Stimulated activated naive CD8-positive, alpha-beta T cell treated with anti-CD3 and anti-CD28 coated beads, Interleukin-15, Interleukin-2, amounts not matched to agents 100 U/mL and 50 U/mL, for 24 hours (primary cell): ENCODE measurements at regions not wholly inside any gene's neighbourhood (a gene's known extent, or its start where the extent isn't known, plus 50 kb on each side); places are given as distances from the start of the nearest gene placed in this dataset.

Experiments used
- ATAC-seq: fragments of 150-1000 bp; cut with Tn5 transposase; one replicate; pipeline ENCODE4 v1.10.0; 2021
- DNase-seq: peaks from one replicate; pipeline ENCODE4 v3.0.0; 2021

DNA sequence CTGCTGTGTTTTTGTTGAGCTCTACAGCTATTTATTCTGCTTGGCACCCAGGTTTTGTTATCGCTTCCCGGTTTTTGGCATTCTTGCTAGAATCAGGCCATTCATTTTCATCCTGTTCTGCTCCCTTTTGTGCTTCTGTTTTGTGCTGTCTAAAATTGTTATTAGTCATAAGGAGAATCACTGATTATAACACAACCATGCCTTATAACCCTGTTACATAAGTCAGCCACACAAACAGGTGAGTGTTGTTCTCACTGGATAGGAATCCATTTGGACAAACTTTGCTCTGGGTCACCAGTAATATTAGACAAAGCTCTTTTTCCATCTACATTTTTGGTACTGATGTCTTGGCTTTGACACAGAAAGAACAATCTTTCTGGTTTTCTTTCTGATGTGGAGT is 622.8 kb downstream of the PSAT1 start:
- no peak for DNase-seq
- no peak for ATAC-seq

DNA sequence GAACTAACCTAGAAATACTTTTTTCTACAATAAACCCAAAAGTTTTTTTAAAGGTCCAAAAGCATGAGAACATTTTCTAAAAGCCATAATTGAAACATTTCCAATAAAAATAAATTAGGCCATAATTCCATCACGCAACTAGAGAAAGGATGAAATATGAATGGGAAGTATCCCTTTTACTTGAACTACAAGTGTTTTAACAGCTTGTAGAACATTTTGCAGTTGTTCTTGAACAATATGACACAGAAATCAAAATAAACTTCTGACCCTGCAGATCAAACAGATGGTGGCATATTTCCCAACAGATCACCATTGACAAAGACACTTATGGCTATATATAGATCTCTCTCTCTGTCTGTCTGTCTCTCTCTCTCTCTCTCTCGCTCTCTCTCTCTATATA is 624.4 kb downstream of the PSAT1 start:
- no peak for ATAC-seq
- DNase-seq, result no peak

DNA sequence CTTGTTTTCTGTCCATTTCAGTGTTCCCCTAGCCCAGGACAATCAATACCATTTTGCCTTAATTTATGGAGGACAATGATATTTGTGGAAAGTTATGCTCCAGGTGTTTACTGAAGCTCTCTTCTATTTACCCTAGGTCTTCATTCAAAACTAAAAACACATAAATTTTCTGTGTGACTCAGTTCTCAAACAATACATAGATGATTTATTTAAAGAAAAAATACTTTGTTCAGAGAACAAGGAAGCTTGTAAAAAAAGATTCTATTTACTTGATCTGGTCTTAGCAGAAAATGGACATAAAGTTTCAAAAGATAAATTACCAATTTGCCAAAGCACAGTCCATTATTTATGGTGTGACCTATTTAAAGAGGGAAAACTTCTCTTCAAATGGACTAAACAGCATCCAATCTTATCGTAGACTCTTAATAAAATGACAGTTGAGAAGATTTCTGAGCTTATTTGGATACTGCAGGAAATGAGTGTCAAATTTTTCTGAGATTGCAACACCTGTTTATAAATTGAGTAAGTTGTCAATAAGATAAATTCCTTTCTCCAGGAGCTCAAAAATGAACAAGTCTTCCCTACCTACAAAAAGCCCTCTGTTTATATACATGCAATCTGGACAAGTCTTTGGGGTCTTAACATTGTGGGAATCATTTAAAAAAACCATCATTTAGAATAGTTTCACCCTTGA is 627.2 kb downstream of the PSAT1 start:
- no peak for DNase-seq

DNA sequence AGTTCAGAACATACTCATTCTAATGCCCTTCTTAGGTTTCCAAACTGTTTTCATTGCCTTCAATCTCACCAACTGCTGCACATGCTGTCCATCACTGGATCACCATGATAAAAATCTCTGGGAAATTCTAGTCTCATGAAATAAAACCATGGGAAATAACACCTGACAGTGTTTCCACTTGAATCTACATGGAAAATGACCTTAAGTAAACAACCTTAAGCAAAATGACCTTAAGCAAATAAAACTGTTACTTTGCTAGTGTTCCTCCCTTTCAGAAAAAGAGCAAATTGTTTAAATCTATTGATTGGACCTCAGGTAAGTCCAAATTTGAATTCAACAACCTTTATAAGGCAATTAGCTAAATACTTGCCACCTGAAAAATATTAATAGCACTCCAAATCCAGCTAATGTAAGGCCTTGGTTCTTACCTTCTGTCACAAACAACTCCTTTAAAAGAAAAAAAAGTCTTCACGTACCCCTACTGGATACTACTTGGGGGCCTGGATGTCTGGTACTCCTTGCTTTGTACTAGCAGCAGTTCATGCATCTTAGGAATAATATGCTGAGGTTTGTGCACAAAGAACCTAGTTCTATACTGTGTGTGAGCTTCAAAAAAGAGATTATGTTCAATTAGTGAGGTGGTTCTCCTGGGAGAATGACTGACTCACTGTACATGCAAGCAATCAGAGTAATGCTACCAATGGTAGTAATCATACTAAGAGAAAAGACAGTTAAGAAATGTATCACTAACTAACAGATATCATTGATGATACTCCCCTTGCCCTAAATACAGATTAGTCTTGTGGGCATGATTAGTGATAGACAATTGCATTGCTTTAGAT is 630.4 kb downstream of the PSAT1 start:
- ATAC-seq (no peak), DNase-seq (no peak)

More for the DNA sequence above, 627.2 kb downstream of the PSAT1 start:
- ATAC-seq, result no peak

- no peak for DNase-seq
Measured at GRCh38 chr9:78928625-78929405, 631.9 kb downstream of the PSAT1 start.

GRCh38 chr9:78930281-78930680 is 633.4 kb downstream of the PSAT1 start:
- ATAC-seq (no peak), DNase-seq (no peak)

More at GRCh38 chr9:78928625-78929405, 631.9 kb downstream of the PSAT1 start:
- no peak for ATAC-seq

DNA sequence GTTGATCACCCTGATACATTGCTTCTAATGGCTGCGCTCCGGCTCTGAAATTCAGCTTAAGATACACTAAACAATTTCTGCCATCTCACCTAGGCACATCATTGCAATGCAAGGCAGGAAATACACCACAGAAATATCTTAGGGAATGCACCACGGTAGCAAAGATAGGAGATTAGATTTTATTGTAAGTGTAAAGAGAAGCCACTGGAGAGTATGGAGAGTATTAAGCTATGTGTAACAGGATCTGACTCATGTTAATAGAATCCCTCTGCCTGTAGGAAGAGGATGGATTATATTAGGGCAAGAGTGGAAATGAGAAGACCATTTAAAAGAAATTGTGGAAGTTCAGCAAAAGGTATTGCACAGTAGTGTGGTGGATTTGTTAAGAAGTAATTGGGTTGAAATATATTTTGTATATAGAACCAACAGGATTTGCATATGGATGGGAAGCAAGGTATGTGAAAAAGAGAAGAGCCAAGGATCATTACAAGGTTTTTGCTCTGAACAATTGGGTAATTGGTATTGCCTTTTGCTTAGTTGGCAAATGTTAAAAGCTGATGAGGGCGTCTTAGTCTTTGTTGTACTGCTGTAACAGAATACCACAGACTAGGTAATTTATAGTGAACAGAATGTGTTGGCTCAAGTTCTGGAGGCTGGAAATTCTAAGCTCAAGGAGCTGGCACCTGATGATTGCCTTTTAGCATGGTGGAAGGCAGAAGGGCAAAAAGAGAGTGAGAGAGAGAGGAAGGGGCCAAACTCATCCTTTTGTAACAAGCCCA is 636.1 kb downstream of the PSAT1 start:
- ATAC-seq (no peak), DNase-seq (no peak)

GRCh38 chr9:78934880-78935279 is 636.9 kb upstream of the TLE4 start:
- DNase-seq, result no peak
- ATAC-seq, result no peak

GRCh38 chr9:78938821-78939220 is 632.9 kb upstream of the TLE4 start:
- no peak for DNase-seq
- ATAC-seq, result no peak

DNA sequence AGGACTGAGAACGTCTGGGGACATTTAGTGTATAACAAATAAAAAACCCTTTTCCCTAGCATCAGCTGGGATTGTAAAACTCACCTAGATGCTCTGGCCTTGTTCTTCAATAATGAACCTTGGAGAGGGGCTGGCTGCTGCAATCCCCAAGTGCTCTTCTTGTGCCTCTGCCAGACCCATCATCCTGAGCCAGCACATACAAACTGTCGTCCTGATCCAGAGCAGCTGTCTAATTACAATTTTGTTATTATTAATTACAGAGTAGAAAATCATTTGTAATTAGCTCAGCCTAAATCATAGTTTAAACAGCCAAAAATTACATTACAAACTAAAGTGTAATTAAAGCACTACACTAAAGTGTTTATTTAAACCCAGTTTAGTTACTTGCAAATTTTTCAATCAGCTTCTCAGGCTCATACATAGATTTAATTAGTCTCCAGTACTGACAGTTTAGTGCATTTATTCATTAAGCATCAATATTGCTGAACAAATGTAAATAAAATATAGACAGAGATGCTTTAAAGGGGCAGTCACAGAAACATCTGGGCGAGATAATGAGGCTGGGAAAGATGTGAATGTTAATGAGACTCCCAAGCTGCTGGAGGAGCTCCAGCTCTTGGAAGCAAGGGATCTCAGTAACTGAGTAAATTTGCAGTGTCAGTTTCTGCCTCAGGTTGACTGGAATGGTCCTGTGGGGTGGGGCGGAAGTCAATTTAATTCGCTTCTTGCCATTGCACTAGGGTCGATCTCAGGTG is 632.3 kb upstream of the TLE4 start:
- ATAC-seq (no peak), DNase-seq (no peak)

DNA sequence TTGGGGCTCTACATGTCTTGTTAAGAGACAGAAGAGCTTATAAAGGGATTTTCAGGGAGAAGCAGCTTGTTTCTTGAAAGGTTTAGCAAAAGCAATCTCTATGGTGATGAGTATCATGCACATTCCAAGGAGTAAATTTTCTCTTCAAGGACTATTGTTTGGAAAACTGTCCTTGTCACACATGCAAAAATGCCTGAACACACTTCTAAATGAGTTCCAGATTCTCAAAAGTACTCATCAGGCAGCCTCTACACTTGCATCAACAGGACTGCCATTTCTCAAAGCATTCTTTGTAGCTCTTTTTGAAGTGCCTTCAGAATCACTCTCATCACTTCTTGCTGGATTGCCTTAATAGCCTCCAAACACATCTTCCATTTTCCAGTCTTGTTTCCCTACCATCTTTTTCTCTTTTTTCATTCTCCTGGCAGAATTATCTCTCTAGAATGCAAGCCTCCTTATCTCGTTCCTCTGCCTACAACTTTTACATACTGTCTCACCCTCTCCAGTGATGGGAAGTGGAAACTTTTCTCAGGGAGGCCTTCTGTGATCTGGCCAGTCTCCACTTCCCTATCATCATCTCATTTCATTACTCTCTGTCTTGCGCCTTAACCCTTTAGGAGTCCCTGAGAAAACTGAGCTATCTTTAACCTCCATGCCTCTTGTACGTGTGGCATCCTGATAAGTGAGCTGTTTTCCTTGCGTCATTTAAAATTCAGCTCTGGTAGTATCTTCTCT is 631.5 kb upstream of the TLE4 start:
- ATAC-seq, result no peak

GRCh38 chr9:78954286-78954685 is 617.5 kb upstream of the TLE4 start:
- ATAC-seq, result no peak
- no peak for DNase-seq

More for the DNA sequence above, 631.5 kb upstream of the TLE4 start:
- DNase-seq, result no peak

- DNase-seq (no peak), ATAC-seq (no peak)
Measured at GRCh38 chr9:78958892-78959291, 612.9 kb upstream of the TLE4 start.

GRCh38 chr9:78962156-78962555 is 609.6 kb upstream of the TLE4 start:
- DNase-seq (no peak), ATAC-seq (no peak)

GRCh38 chr9:78963911-78964310 is 607.9 kb upstream of the TLE4 start:
- DNase-seq (no peak), ATAC-seq (no peak)

DNA sequence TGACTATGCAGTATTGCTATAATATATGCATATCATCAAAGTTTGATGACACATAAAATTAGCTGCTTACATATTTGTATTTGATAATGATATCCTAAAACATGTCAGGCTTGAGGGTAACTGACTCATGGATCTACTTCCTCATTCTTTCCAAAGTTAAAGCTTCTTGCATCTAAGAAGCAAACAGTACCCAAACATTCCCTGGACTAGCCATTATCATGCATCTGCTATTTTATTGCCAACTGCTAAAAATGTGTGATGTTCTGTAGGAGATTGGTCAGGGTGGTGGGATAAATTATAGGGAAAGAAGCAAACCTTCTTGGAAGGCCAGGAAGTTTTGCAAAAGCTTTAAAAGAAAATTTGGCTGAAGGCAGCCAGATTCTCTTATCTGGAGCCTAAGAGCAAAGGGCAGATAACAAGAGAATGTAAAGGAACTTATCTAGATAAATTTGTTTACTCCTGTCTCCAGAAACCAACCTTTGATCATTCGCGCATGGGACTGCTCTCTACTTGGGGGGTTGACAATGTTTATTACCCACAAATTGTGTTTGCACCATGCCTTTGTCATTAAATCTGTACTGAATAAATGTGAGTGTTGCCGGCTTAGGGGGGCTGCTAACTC is 604.1 kb upstream of the TLE4 start:
- no peak for DNase-seq
- ATAC-seq, result no peak

- no peak for DNase-seq
- no peak for ATAC-seq
Measured at GRCh38 chr9:78970375-78970774, 601.4 kb upstream of the TLE4 start.

GRCh38 chr9:78971540-78971939 is 600.2 kb upstream of the TLE4 start:
- DNase-seq (no peak), ATAC-seq (no peak)

DNA sequence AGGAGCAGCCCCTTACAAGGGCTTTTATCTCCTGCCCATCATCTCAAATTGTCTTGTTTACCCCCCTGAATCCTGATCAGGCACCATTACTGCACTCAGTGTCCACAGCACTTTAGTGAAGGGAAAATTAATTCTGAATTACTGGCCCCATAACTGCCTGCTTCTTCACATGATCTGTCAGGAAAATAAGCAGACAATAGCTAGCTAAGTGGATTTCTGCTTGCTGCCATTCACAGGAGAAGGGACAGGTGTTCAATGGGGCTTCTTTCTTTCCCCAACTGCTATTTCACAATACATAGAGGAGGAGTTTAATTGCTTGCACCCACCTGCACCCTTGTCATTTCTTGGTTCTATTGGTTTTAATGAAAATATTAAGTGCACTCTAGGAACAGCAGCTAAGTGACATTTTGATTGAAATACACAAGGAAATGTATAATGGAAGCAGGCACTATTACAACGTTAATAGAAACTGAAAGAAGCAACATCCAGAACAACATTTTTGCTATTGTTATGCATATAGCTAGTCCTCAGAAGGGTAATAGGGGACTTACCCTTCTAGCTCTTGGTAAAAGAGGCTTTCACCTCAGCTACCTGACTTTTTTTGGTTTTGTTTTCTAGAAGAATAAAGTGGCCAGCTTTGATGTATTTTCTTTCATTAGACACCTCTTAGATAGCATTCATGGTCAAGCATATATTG is 599.3 kb upstream of the TLE4 start:
- DNase-seq (no peak), ATAC-seq (no peak)
